Tibial nerve (tissue), 4 donors: ENCODE measurements at regions not wholly inside any gene's neighbourhood (a gene's known extent, or its start where the extent isn't known, plus 50 kb on each side); places are given as distances from the start of the nearest gene placed in this dataset.

ENCODE experiments used
- EP300 ChIP-seq, 2 donors: sonication (generic); formaldehyde crosslinking; IDR thresholded peaks; one replicate each; pipeline ENCODE4 v1.6.1; 2017; ENCODE audit warnings: antibody characterized with exemption in 2 of 2, mild to moderate bottlenecking in 1 of 2
- POLR2A ChIP-seq, 2 donors: fragments of 450-650 bp; IDR thresholded peaks; one replicate each; pipeline ENCODE4 v1.6.1; 2017; ENCODE audit warnings: antibody characterized with exemption in 2 of 2, mild to moderate bottlenecking in 2 of 2, moderate library complexity in 2 of 2
- TF ChIP-seq, protein P1 (sequence below), 5 experiments: fragments of 200-600 bp in 3 of 5; fragments of 450-650 bp in 2 of 5; sonication (generic) in 3 of 5; IDR thresholded peaks; one replicate each; pipeline ENCODE4 v1.5.1; 2016 to 2019; ENCODE audit warnings: antibody characterized with exemption in 5 of 5, mild to moderate bottlenecking in 3 of 5, moderate library complexity in 2 of 5

DNA sequence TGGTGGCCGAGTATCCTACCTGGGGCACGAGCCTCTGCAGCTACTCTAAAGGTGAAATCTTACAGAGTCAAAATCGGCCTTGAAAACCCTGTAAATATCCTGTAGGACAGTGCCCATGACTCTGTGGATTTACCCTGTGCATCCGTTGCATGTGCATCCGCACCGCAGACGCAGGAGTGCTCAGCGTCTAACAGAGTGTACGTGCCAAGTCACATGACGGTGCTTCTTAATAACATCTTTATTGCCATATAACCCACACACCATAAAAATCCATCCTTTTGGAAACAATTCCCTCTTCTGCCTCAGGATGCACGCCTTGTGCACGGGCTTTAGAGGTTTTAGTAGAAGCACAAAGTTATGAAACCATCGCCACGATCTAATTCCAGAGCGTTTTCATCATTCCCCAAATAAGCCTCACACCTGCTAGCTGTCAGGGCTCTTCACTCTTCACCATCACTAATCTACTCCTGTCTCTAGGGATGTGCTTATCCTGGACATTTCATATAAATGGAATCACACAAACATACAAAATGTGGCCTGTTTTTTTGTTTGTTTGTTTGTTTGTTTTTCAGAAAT is 384.5 kb upstream of the SULF2 start:
- TF ChIP-seq, protein P1, sequence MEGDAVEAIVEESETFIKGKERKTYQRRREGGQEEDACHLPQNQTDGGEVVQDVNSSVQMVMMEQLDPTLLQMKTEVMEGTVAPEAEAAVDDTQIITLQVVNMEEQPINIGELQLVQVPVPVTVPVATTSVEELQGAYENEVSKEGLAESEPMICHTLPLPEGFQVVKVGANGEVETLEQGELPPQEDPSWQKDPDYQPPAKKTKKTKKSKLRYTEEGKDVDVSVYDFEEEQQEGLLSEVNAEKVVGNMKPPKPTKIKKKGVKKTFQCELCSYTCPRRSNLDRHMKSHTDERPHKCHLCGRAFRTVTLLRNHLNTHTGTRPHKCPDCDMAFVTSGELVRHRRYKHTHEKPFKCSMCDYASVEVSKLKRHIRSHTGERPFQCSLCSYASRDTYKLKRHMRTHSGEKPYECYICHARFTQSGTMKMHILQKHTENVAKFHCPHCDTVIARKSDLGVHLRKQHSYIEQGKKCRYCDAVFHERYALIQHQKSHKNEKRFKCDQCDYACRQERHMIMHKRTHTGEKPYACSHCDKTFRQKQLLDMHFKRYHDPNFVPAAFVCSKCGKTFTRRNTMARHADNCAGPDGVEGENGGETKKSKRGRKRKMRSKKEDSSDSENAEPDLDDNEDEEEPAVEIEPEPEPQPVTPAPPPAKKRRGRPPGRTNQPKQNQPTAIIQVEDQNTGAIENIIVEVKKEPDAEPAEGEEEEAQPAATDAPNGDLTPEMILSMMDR (IDR thresholded peaks at IDR 0.05), result no peak
- TF ChIP-seq EP300 (IDR thresholded peaks at IDR 0.05) (no peak), POLR2A (IDR thresholded peaks at IDR 0.05) (no peak)
